ENCODE measurements at regions not wholly inside any gene's neighbourhood (a gene's known extent, or its start where the extent isn't known, plus 50 kb on each side); places are given as distances from the start of the nearest gene placed in this dataset.
"Not testable (repeated sequence)": the region's sequence is repeated elsewhere in the genome, so short reads cannot be mapped to it uniquely, and the experiment has no call there.

GRCh38 chr19:28103921-28104320, 1109.0 kb downstream of the UQCRFS1 start:
- no peak for TF ChIP-seq CTCF (IDR thresholded peaks at IDR 0.05; ENCODE audit: control extremely low read depth, extremely low read depth, low read depth, missing control alignments)
- no peak for DNase-seq (ENCODE audit: extremely low spot score)
- ChIA-PET CTCF (interaction anchor here (1.2 kb wide), 1 partner anchor 10 kb away, joined by 6 read pairs; no protein-coding TSS in a partner anchor), POLR2A (no interaction called here)

GRCh38 chr19:28084659-28085157, 1128.2 kb downstream of the UQCRFS1 start:
- DNase-seq (ENCODE audit: extremely low spot score); CTCF ChIA-PET; POLR2A ChIA-PET: not testable (repeated sequence)

DNA sequence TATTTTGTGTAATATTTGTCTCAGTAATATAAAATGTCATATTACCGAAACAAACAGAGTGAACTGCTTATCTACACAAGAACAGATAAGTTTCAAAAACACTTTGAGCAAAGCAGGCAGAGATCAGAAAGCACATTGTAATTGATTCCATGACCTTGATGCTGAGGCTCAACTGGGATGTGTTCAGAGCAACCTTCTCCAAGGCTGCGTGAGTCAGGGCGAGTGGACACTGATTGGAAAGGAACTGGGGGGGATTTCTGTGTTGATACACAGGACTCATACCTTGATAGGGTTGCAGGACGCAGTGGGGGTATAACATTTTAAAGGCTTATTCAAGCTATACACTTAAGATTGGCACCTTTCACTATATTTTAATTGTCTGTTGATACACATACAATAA, 1136.3 kb downstream of the UQCRFS1 start:
- DNase-seq (ENCODE audit: extremely low spot score) = no peak
- CTCF ChIA-PET = interaction anchor here (0.7 to 3.1 kb wide), 5 partner anchors 17 to 102 kb away, joined by 3 to 15 read pairs (median 3); no protein-coding TSS in a partner anchor
- no peak for TF ChIP-seq CTCF (IDR thresholded peaks at IDR 0.05; ENCODE audit: control extremely low read depth, extremely low read depth, low read depth, missing control alignments)
- POLR2A ChIA-PET = no interaction called here

DNA sequence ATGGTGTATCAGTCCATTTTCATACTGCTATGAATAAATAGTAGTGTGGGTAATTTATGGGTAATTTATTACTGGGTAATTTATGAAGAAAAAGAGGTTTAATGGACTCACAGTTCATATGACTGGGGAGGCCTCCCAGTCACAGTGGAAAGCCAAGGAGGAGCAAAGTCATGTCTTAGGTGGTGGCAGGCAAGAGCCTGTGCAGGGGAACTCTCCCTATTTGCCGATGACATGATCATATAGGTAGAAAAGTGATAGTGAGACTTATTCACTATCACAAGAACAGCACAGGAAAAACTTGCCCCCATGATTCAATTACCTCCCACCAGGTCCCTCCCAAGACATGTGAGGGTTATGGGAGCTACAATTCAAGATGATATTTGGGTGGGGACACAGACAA, 1137.7 kb downstream of the UQCRFS1 start:
- CTCF ChIA-PET = interaction anchor here (0.8 to 3.1 kb wide), 12 partner anchors 9 to 166 kb away, joined by 3 to 15 read pairs (median 3); no protein-coding TSS in a partner anchor

GRCh38 chr19:28074773-28075172, 1138.2 kb downstream of the UQCRFS1 start:
- peak; percentile 50 for DNase-seq (ENCODE audit: extremely low spot score)
- ChIA-PET CTCF (interaction anchor here (0.8 to 3.1 kb wide), 9 partner anchors 9 to 167 kb away, joined by 3 to 15 read pairs (median 5); no protein-coding TSS in a partner anchor), POLR2A (no interaction called here)
- no peak for TF ChIP-seq CTCF (IDR thresholded peaks at IDR 0.05; ENCODE audit: control extremely low read depth, extremely low read depth, low read depth, missing control alignments)

More for the DNA sequence above, 1137.7 kb downstream of the UQCRFS1 start:
- TF ChIP-seq CTCF (IDR thresholded peaks at IDR 0.05; ENCODE audit: control extremely low read depth, extremely low read depth, low read depth, missing control alignments) = no peak
- POLR2A ChIA-PET = no interaction called here
- no peak for DNase-seq (ENCODE audit: extremely low spot score)

DNA sequence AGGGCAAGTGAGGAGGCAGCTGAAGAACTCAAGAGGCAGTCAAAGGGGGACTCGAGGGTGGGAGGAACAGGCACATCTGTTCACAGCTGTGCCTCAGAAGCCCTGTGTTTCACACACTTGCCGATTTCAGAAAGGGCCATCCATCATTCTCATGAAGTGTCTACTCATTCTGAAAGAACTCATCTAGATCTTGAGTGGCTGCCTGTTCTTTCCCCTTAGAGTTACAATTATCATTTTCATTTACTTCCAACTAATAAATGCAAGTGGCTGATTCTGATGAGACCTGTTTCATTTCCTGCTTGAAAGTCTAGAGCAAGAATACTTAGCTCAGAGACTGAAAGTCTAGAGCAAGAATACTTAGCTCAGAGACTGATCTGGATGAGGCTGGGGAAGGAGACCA, 1145.1 kb downstream of the UQCRFS1 start:
- ChIA-PET CTCF (interaction anchor here (1.3 to 2.3 kb wide), 2 partner anchors 55 to 94 kb away, joined by 4 to 8 read pairs; no protein-coding TSS in a partner anchor), POLR2A (no interaction called here)
- peak; percentile 32 for DNase-seq (ENCODE audit: extremely low spot score)
- TF ChIP-seq CTCF (IDR thresholded peaks at IDR 0.05; ENCODE audit: control extremely low read depth, extremely low read depth, low read depth, missing control alignments) = no peak

GRCh38 chr19:28066988-28067387, 1146.0 kb downstream of the UQCRFS1 start:
- POLR2A ChIA-PET = no interaction called here
- TF ChIP-seq CTCF (IDR thresholded peaks at IDR 0.05; ENCODE audit: control extremely low read depth, extremely low read depth, low read depth, missing control alignments) = no peak
- CTCF ChIA-PET = interaction anchor here (1.9 to 2.3 kb wide), 2 partner anchors 8 to 54 kb away, joined by 5 to 8 read pairs; no protein-coding TSS in a partner anchor
- DNase-seq (ENCODE audit: extremely low spot score) = no peak
